ENCODE measurements at regions not wholly inside any gene's neighbourhood (a gene's known extent, or its start where the extent isn't known, plus 50 kb on each side); places are given as distances from the start of the nearest gene placed in this dataset.

- ATAC-seq (ENCODE audit: low FRiP score) (no peak), DNase-seq (ENCODE audit: low spot score) (no peak)
- TF ChIP-seq CTCF (IDR thresholded peaks at IDR 0.05), result no peak
These were observed 671.6 kb downstream of the FAT4 start for GRCh38 chr4:125986307-125986706.

- DNase-seq (ENCODE audit: low spot score) (no peak), ATAC-seq (ENCODE audit: low FRiP score) (no peak)
- no peak for TF ChIP-seq CTCF (IDR thresholded peaks at IDR 0.05)
These were observed 673.7 kb downstream of the FAT4 start for GRCh38 chr4:125988464-125988863.

- DNase-seq (ENCODE audit: low spot score) (no peak), ATAC-seq (ENCODE audit: low FRiP score) (no peak)
- TF ChIP-seq CTCF (IDR thresholded peaks at IDR 0.05), result no peak
These were observed 676.6 kb downstream of the FAT4 start for GRCh38 chr4:125991398-125991797.

GRCh38 chr4:125992891-125993290 lies 678.1 kb downstream of the FAT4 start:
- DNase-seq (ENCODE audit: low spot score), result no peak
- ATAC-seq (ENCODE audit: low FRiP score), result no peak
- no peak for TF ChIP-seq CTCF (IDR thresholded peaks at IDR 0.05)

GRCh38 chr4:125994024-125994423 lies 679.3 kb downstream of the FAT4 start:
- no peak for TF ChIP-seq CTCF (IDR thresholded peaks at IDR 0.05)
- DNase-seq (ENCODE audit: low spot score) (no peak), ATAC-seq (ENCODE audit: low FRiP score) (no peak)

GRCh38 chr4:125994430-125994829 lies 679.7 kb downstream of the FAT4 start:
- no peak for TF ChIP-seq CTCF (IDR thresholded peaks at IDR 0.05)
- DNase-seq (ENCODE audit: low spot score) (no peak), ATAC-seq (ENCODE audit: low FRiP score) (no peak)

GRCh38 chr4:126004941-126005340 lies 690.2 kb downstream of the FAT4 start:
- no peak for ATAC-seq (ENCODE audit: low FRiP score)
- no peak for TF ChIP-seq CTCF (IDR thresholded peaks at IDR 0.05)
- no peak for DNase-seq (ENCODE audit: low spot score)

Measured in omental fat pad (tissue), 3 donors.